D721Med (cell line): ENCODE measurements at regions not wholly inside any gene's neighbourhood (a gene's known extent, or its start where the extent isn't known, plus 50 kb on each side); places are given as distances from the start of the nearest gene placed in this dataset.
"Not testable (repeated sequence)": the region's sequence is repeated elsewhere in the genome, so short reads cannot be mapped to it uniquely, and the experiment has no call there.

Experiments
- DNase-seq: peaks from one replicate; pipeline ENCODE4 v3.0.0; 2011; ENCODE audit warnings: low spot score; ENCODE audit not compliant: insufficient read length
- FAIRE-seq: peaks from 2 replicates; lab custom pipeline; 2011; peaks lifted over from hg19 to GRCh38; lab: Jason Lieb, UNC
- CTCF ChIP-seq: IDR thresholded peaks from 2 replicates; pipeline ENCODE4 v1.5.1; 2012; ENCODE audit warnings: mild to moderate bottlenecking, control low read depth; ENCODE audit not compliant: insufficient read depth; ENCODE audit errors: missing control alignments

- no peak for TF ChIP-seq CTCF
- DNase-seq: no peak
- FAIRE-seq: no peak
Measured at GRCh38 chr17:64783556-64784352, 121.6 kb upstream of the SMURF2 start.

GRCh38 chr17:64783031-64783461 lies 120.9 kb upstream of the SMURF2 start:
- DNase-seq: no peak
- no peak for FAIRE-seq
- no peak for TF ChIP-seq CTCF

GRCh38 chr17:64781810-64782555 lies 119.9 kb upstream of the SMURF2 start:
- DNase-seq (no peak), FAIRE-seq (no peak)
- TF ChIP-seq CTCF: no peak

GRCh38 chr17:64781014-64781756 lies 119.1 kb upstream of the SMURF2 start:
- FAIRE-seq (no peak), DNase-seq (no peak)
- no peak for TF ChIP-seq CTCF

GRCh38 chr17:64780096-64781013 lies 118.2 kb upstream of the SMURF2 start:
- DNase-seq (no peak), FAIRE-seq (no peak)
- TF ChIP-seq CTCF: no peak

- FAIRE-seq: no peak
- no peak for DNase-seq
- TF ChIP-seq CTCF: no peak
Measured at GRCh38 chr17:64779376-64780095, 117.4 kb upstream of the SMURF2 start.

- not testable (repeated sequence) for FAIRE-seq, DNase-seq
Measured at GRCh38 chr17:64779098-64779375, 116.9 kb upstream of the SMURF2 start.
